IPS-18c (cell line): ENCODE measurements at regions not wholly inside any gene's neighbourhood (a gene's known extent, or its start where the extent isn't known, plus 50 kb on each side); places are given as distances from the start of the nearest gene placed in this dataset.

Experiments used
- H3K4me3 ChIP-seq: 2 replicates; pipeline ENCODE4 v1.7.0; 2013; ENCODE audit warnings: low read depth, mild to moderate bottlenecking, low read length, moderate library complexity; ENCODE audit not compliant: insufficient read depth
- H3K9me3 ChIP-seq: one replicate; pipeline ENCODE4 v1.6.1; 2013; ENCODE audit warnings: mild to moderate bottlenecking, low read length, moderate library complexity; ENCODE audit not compliant: control insufficient read depth, insufficient read depth

DNA sequence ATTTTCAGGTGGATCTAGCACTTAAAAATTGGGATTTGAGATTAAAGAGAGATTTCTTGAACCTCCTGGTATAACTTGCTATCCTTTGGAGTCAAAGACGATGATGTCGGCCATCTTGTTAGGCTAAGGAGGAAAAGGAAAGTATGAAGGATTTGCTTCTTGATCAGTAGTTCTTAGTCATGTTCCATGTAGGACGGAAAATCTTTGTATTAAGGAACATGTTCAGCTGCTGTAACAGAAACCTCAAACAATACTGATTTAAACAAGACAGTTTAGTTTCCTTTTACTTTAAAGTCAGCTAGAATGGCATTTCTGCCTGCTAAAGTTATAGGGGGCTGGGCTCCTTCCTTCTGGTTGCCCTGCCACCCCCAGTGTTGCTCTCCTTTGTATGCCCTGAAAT is 56.4 kb upstream of the MGAT5 start:
- Histone ChIP-seq H3K4me3 (no peak overlapping the region), H3K9me3 (no peaks in the 10 kb centered on the region)

GRCh38 chr2:134198006-134198634 is 55.8 kb upstream of the MGAT5 start:
- no peaks in the 10 kb centered on the region for H3K9me3 ChIP-seq
- no peak overlapping the region for H3K4me3 ChIP-seq

DNA sequence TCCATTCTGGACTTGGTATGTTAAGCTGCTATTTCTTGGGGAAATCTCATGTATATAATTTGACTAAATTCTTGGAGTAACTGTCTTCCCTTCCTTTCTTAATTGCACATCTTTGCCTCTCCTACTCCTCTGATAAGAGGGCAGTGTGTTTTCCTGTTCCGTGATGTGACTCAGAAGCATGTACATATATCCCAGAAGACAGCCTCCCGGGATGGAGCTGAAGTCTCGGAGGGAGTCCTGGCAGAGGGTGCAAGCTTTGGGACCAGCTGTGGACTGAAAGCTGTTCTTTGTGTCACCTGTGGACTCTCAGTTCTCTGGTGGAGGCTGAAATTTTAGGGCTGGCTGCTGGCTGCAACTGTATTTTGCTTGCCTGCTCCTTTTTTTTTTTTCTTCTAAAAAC is 54.7 kb upstream of the MGAT5 start:
- Histone ChIP-seq H3K9me3 (no peaks in the 10 kb centered on the region), H3K4me3 (no peak overlapping the region)

DNA sequence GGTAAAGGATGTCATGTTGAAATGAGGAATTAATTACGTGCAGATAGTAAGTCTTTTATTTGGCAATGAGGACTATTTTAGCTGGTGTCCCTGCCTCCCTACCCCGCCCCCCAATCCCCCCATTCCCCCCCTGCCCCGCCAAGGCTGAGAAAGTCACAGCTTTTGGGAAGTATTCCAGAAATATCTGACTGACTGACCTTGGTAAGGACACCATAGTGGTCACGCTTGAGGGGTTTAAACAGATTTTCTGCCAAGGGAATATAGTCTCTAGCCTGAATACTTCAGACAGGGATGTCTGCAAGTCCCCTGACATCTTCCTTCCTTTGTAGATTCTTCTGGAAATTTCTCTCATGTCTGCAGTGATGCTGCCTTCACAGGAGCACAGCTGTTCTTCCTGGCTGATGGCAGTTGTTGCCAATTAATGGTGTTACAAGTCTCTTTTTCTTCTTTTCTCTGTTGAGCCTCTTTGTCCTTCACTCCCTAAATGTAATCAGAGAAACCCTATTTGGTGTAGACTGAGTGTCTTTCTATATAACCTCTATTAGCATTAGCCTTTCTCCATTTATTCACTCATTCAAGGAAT is 53.7 kb upstream of the MGAT5 start:
- Histone ChIP-seq H3K4me3 (no peak overlapping the region), H3K9me3 (no peaks in the 10 kb centered on the region)

- Histone ChIP-seq H3K9me3 (no peaks in the 10 kb centered on the region), H3K4me3 (no peak overlapping the region)
These were observed 52.3 kb upstream of the MGAT5 start for GRCh38 chr2:134201533-134201932.

DNA sequence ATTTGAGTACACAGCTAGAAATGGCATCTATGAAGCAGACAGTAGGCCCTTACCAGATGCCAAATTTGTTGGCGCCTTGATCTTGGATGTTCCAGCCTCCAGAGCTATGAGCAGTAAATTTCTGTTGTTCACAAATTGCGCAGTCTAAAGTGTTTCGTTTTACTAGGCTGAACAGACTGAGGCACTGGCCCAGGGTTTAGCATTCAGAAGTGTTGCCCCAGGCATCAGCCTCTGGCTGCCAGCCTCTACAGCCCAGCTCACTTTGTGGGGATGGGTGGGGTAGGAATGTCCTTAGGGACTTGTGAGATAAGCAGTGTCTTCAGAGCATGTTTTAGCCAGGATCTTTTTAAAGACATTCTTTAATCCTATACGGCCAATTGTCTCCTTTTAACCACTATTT is 51.5 kb upstream of the MGAT5 start:
- H3K4me3 ChIP-seq: no peak overlapping the region
- no peaks in the 10 kb centered on the region for H3K9me3 ChIP-seq

DNA sequence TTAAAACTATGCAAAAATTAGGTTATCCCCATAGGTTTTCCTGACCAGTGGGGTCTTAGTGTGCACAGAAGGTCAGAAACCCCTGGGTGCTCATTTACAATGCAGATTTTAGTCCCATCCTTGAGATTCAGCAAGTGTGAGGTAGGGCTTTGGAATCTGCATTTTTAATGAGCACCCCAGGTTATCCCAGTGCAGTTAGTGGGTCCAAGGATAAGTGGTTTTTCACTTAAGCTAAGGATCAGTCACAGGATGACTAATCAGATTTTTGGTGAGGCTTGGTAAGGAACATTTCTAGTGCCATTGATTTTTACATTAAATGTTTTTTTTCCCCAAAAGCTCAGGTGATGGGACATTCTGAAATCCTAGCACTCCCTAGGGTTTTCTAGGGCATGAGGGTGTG is 50.7 kb upstream of the MGAT5 start:
- H3K4me3 ChIP-seq: no peak overlapping the region
- H3K9me3 ChIP-seq: no peaks in the 10 kb centered on the region
